Breast epithelium (tissue), 3 donors: ENCODE measurements at regions not wholly inside any gene's neighbourhood (a gene's known extent, or its start where the extent isn't known, plus 50 kb on each side); places are given as distances from the start of the nearest gene placed in this dataset.

Experiments used
- POLR2A ChIP-seq: fragments of 450-650 bp; IDR thresholded peaks from one replicate; pipeline ENCODE4 v1.6.1; 2016; ENCODE audit warnings: antibody characterized with exemption, mild to moderate bottlenecking, moderate library complexity
- POLR2AphosphoS5 ChIP-seq, 3 donors: sonication (generic); formaldehyde crosslinking; IDR thresholded peaks; one replicate each; pipeline ENCODE4 v1.6.1; 2017; ENCODE audit warnings: antibody characterized with exemption in 3 of 3
- TF ChIP-seq, protein P1 (sequence below), 3 donors: fragments of 450-650 bp; IDR thresholded peaks; one replicate each; pipeline ENCODE4 v1.5.1; 2016 to 2017; ENCODE audit warnings: antibody characterized with exemption in 3 of 3, mild to moderate bottlenecking in 3 of 3, moderate library complexity in 3 of 3

DNA sequence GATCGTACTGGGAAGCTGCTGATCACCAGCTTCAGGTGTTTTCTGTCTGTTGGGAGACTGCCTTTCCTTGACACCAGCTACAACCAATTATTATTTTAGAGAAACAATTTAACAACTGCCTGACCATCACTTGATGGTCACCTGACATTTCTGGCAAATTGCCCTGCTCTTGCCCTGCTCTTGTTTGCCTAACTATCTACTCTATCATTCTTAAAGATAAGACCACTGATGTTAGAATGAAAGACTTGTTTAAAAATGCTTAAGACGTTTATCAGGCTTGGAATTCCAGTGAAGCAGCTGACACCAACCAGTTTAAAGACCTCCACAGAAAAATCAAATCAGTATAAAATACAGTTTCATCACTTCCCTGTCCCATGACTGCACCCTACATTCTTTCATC lies 423.3 kb upstream of the CAMK1G start:
- TF ChIP-seq, protein P1, sequence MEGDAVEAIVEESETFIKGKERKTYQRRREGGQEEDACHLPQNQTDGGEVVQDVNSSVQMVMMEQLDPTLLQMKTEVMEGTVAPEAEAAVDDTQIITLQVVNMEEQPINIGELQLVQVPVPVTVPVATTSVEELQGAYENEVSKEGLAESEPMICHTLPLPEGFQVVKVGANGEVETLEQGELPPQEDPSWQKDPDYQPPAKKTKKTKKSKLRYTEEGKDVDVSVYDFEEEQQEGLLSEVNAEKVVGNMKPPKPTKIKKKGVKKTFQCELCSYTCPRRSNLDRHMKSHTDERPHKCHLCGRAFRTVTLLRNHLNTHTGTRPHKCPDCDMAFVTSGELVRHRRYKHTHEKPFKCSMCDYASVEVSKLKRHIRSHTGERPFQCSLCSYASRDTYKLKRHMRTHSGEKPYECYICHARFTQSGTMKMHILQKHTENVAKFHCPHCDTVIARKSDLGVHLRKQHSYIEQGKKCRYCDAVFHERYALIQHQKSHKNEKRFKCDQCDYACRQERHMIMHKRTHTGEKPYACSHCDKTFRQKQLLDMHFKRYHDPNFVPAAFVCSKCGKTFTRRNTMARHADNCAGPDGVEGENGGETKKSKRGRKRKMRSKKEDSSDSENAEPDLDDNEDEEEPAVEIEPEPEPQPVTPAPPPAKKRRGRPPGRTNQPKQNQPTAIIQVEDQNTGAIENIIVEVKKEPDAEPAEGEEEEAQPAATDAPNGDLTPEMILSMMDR (IDR thresholded peaks at IDR 0.05): no peak
- TF ChIP-seq POLR2AphosphoS5 (IDR thresholded peaks at IDR 0.05): no peak
- no peak for TF ChIP-seq POLR2A
